Upper lobe of left lung (tissue), 6 donors: ENCODE measurements at regions not wholly inside any gene's neighbourhood (a gene's known extent, or its start where the extent isn't known, plus 50 kb on each side); places are given as distances from the start of the nearest gene placed in this dataset.

Experiments
- ATAC-seq, 2 donors: fragments of 200-7000 bp; cut with Tn5 transposase; one replicate each; pipeline ENCODE4 v1.9.1; 2022; ENCODE audit warnings: mild to moderate bottlenecking in 2 of 2, moderate library complexity in 2 of 2; ENCODE audit not compliant: low FRiP score in 2 of 2
- DNase-seq, 2 donors: peaks; one replicate each; pipeline ENCODE4 v3.0.0-alpha.2; 2019 to 2020
- H3K27ac ChIP-seq, 4 donors: fragments of 200-600 bp; sonication (generic); one replicate each; pipeline ENCODE4 v1.5.1; 2016 to 2019
- H3K27me3 ChIP-seq, 4 donors: fragments of 200-600 bp; sonication (generic); one replicate each; pipeline ENCODE4 v1.5.1; 2017 to 2019
- H3K36me3 ChIP-seq, 4 donors: fragments of 200-600 bp; sonication (generic); one replicate each; pipeline ENCODE4 v1.5.1; 2016 to 2019
- H3K4me1 ChIP-seq, 4 donors: fragments of 200-600 bp; sonication (generic); one replicate each; pipeline ENCODE4 v1.5.1; 2018 to 2019
- H3K4me3 ChIP-seq, 4 donors: fragments of 200-600 bp; sonication (generic); one replicate each; pipeline ENCODE4 v1.5.1; 2017 to 2019; ENCODE audit warnings: mild to moderate bottlenecking in 2 of 4, moderate library complexity in 1 of 4
- H3K9me3 ChIP-seq, 4 donors: fragments of 200-600 bp; sonication (generic); one replicate each; pipeline ENCODE4 v1.5.1; 2018 to 2019
- CTCF ChIP-seq, 6 experiments: fragments of 450-650 bp in 4 of 6; fragments of 200-600 bp in 2 of 6; sonication (generic) in 2 of 6; IDR thresholded peaks; one replicate each; pipeline ENCODE4 v1.5.1; 2016 to 2019; ENCODE audit warnings: antibody characterized with exemption in 6 of 6
- EP300 ChIP-seq, 4 donors: sonication (generic); formaldehyde crosslinking; IDR thresholded peaks; one replicate each; pipeline ENCODE4 v1.5.1; 2017; ENCODE audit warnings: antibody characterized with exemption in 4 of 4, control low read depth in 2 of 4
- POLR2A ChIP-seq, 4 donors: fragments of 450-650 bp; IDR thresholded peaks; one replicate each; pipeline ENCODE4 v1.5.1; 2016 to 2017; ENCODE audit warnings: antibody characterized with exemption in 4 of 4, mild to moderate bottlenecking in 2 of 4
- POLR2AphosphoS5 ChIP-seq, 2 donors: sonication (generic); formaldehyde crosslinking; IDR thresholded peaks; one replicate each; pipeline ENCODE4 v1.5.1; 2017; ENCODE audit warnings: antibody characterized with exemption in 2 of 2
- WGBS, 2 donors: methylation state at CpG; one replicate each; pipeline ENCODE4 v1.1.5; 2017 to 2018; 5-methylcytosine and 5-hydroxymethylcytosine counted together
- donor health status: DM: no; HTN: no; CAD: no; lungs with moderate emphysema.
- donor health status: DM: no; HTN: yes; CAD: no; lungs with severe emphysema.

GRCh38 chr2:145930318-145930717 lies 1410.4 kb upstream of the ZEB2 start:
- Histone ChIP-seq H3K4me3 (no peak overlapping the region), H3K27ac (no peak overlapping the region), H3K9me3 (no peaks in the 10 kb centered on the region), H3K4me1 (no peaks in the 10 kb centered on the region), H3K36me3 (no peaks in the 10 kb centered on the region), H3K27me3 (no peaks in the 10 kb centered on the region)
- no peak for TF ChIP-seq POLR2A (IDR thresholded peaks at IDR 0.05)
- no peak for TF ChIP-seq EP300 (IDR thresholded peaks at IDR 0.05)
- no peak for TF ChIP-seq POLR2AphosphoS5 (IDR thresholded peaks at IDR 0.05)
- TF ChIP-seq CTCF (IDR thresholded peaks at IDR 0.05): no peak
- DNase-seq (no peak), ATAC-seq (no peak)
- WGBS, 2 donors: 31 to 36% methylated on average over 2 of the region's 2 CpGs

- DNase-seq: no peak
- Histone ChIP-seq H3K27ac (no peak overlapping the region), H3K4me3 (no peak overlapping the region), H3K4me1 (no peaks in the 10 kb centered on the region), H3K27me3 (no peaks in the 10 kb centered on the region), H3K9me3 (no peaks in the 10 kb centered on the region), H3K36me3 (no peaks in the 10 kb centered on the region)
- 69 to 73% methylated on average over 5 of the region's 5 CpGs for WGBS, 2 donors
- no peak for TF ChIP-seq POLR2A (IDR thresholded peaks at IDR 0.05)
- no peak for TF ChIP-seq EP300 (IDR thresholded peaks at IDR 0.05)
- no peak for TF ChIP-seq POLR2AphosphoS5 (IDR thresholded peaks at IDR 0.05)
- TF ChIP-seq CTCF (IDR thresholded peaks at IDR 0.05): no peak
- no peak for ATAC-seq
These were observed 1407.4 kb upstream of the ZEB2 start for GRCh38 chr2:145927131-145927950.

GRCh38 chr2:145925591-145925990 lies 1405.7 kb upstream of the ZEB2 start:
- no peak for ATAC-seq
- no peaks in the 10 kb centered on the region for H3K36me3 ChIP-seq
- H3K27me3 ChIP-seq: no peaks in the 10 kb centered on the region
- no peaks in the 10 kb centered on the region for H3K9me3 ChIP-seq
- no peak for DNase-seq
- no peak overlapping the region for H3K4me3 ChIP-seq
- WGBS, 2 donors: 61 to 69% methylated on average over 4 of the region's 4 CpGs
- no peaks in the 10 kb centered on the region for H3K4me1 ChIP-seq
- H3K27ac ChIP-seq: no peak overlapping the region
- TF ChIP-seq EP300 (IDR thresholded peaks at IDR 0.05) (no peak), POLR2AphosphoS5 (IDR thresholded peaks at IDR 0.05) (no peak), CTCF (IDR thresholded peaks at IDR 0.05) (no peak), POLR2A (IDR thresholded peaks at IDR 0.05) (no peak)

- DNase-seq (no peak), ATAC-seq (no peak)
- H3K27ac ChIP-seq: no peak overlapping the region
- 78 to 82% methylated on average over 2 of the region's 2 CpGs for WGBS, 2 donors
- H3K4me3 ChIP-seq: no peak overlapping the region
- no peaks in the 10 kb centered on the region for H3K36me3 ChIP-seq
- no peaks in the 10 kb centered on the region for H3K9me3 ChIP-seq
- no peaks in the 10 kb centered on the region for H3K4me1 ChIP-seq
- no peaks in the 10 kb centered on the region for H3K27me3 ChIP-seq
- TF ChIP-seq POLR2A (IDR thresholded peaks at IDR 0.05): no peak
- TF ChIP-seq POLR2AphosphoS5 (IDR thresholded peaks at IDR 0.05): no peak
- TF ChIP-seq EP300 (IDR thresholded peaks at IDR 0.05): no peak
- TF ChIP-seq CTCF (IDR thresholded peaks at IDR 0.05): no peak
These were observed 1399.6 kb upstream of the ZEB2 start for GRCh38 chr2:145919477-145919876.

- Histone ChIP-seq H3K27me3 (no peaks in the 10 kb centered on the region), H3K4me3 (no peak overlapping the region), H3K36me3 (no peaks in the 10 kb centered on the region), H3K9me3 (no peaks in the 10 kb centered on the region), H3K4me1 (no peaks in the 10 kb centered on the region), H3K27ac (no peak overlapping the region)
- ATAC-seq (no peak), DNase-seq (no peak)
- 82 to 84% methylated on average over 1 of the region's 1 CpG for WGBS, 2 donors
- TF ChIP-seq POLR2AphosphoS5 (IDR thresholded peaks at IDR 0.05) (no peak), CTCF (IDR thresholded peaks at IDR 0.05) (no peak), POLR2A (IDR thresholded peaks at IDR 0.05) (no peak), EP300 (IDR thresholded peaks at IDR 0.05) (no peak)
These were observed 1399.0 kb upstream of the ZEB2 start for GRCh38 chr2:145918951-145919350.
